NCI-H1436 treated with DMSO at 0.1 percent for 48 hours (cell line): ENCODE measurements at regions not wholly inside any gene's neighbourhood (a gene's known extent, or its start where the extent isn't known, plus 50 kb on each side); places are given as distances from the start of the nearest gene placed in this dataset.

Source experiments
- DNase-seq: peaks from one replicate; lab custom pipeline; 2025; lab: John Stamatoyannopoulos, UW

- DNase-seq: no peak
Observed at GRCh38 chr12:115215544-115215943, 531.6 kb upstream of the TBX3 start.

DNA sequence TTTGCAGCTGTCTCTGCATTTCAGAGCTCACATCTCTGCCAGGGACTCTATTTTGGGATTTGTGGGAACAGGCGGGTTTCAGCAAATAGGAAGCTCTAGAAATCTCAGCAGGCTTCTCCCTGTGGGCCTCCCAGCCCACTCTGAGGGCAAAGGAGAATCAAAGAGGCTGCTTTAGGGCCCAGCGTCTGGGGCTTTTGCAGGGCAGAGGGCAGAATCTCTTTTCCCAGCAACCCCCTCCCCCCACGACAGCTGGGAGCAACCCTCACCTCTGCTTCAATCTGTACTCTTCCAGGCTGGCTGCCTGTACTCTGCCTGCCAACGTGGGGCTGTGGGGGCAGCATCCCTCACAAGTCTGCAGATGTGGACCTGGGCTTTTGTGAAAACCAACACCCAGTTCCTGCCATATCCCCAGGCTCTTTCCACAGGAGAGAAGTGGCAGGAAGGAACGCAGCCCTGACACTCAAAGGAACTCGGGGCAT lies 529.6 kb upstream of the TBX3 start:
- DNase-seq: no peak

GRCh38 chr12:115213118-115213517 lies 529.1 kb upstream of the TBX3 start:
- no peak for DNase-seq

DNA sequence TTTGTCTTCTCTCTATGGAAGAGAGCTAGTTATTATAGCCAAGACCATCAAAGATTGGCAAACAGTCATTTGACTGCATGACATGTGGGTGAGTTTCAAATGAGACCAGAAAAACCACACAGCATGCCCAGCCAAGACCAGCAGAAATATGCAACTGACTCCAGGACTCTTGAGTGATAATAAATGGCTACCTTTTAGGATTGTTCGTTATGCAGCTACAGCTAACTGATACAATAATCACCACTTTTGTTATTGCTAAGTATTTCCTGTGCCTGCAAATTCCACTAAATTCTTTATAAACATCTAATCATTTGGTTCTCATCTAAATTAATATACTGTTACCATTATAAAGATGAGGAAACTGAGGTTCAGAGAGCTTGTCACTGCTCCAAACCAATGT lies 528.4 kb upstream of the TBX3 start:
- DNase-seq: no peak

DNA sequence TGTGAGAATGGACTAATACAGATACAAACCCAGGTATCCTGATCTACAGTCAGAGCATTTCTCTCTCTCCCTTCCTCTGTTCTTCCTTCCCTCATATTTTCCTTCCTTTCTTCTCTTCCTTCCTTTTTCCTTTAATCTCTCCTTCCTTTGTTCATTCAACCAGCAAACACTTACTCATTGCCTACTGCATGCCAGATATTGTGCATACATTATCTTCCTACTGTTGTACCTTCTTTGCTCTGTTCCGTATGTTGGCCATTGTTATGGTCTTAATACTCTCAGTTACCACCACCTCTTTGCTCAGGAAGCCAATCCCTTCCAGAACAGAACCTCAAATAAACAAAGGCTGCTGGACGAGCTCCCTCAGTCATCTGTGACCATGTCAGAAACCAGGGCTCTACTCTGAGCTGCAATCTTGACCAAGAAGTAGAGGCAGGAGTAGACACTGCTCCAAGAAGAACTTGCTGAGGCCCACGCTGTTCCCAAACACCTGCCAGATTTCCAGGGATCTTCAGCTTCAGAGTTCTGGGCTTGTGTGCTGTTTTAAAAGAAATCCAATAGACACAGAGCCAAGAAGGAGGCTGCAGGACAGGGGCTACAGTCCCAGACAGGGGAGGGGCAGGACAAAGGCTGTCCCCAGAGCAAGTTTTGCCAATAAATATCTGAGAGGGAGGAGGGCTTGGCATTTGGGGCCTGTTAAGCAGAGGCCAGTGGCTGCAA lies 526.7 kb upstream of the TBX3 start:
- no peak for DNase-seq

- no peak for DNase-seq
Observed at GRCh38 chr12:115209230-115209629, 525.3 kb upstream of the TBX3 start.

GRCh38 chr12:115208098-115208497 lies 524.1 kb upstream of the TBX3 start:
- no peak for DNase-seq

- DNase-seq: no peak
Observed at GRCh38 chr12:115207216-115207915, 523.4 kb upstream of the TBX3 start.

DNA sequence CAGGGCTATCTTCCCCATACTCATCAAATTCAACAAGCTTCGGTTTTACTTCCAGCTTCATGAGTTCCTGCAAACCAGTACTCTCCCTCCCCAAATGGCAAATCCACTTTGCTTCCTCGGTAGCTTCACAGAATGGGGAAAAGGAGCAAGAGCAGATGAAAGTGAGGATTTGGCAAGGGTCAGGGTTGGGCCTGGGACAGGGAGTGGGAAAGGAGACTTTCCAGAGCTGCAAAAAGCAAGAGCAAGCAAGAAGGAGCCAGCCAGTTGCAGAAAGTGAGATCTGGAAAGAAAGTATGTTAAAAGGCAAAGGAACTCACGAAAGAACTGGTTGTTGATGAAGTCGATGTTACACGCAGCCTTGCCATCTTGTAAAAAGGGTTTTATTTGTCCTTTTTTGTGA lies 522.8 kb upstream of the TBX3 start:
- no peak for DNase-seq

- no peak for DNase-seq
Observed at GRCh38 chr12:115205755-115206308, 521.9 kb upstream of the TBX3 start.

DNA sequence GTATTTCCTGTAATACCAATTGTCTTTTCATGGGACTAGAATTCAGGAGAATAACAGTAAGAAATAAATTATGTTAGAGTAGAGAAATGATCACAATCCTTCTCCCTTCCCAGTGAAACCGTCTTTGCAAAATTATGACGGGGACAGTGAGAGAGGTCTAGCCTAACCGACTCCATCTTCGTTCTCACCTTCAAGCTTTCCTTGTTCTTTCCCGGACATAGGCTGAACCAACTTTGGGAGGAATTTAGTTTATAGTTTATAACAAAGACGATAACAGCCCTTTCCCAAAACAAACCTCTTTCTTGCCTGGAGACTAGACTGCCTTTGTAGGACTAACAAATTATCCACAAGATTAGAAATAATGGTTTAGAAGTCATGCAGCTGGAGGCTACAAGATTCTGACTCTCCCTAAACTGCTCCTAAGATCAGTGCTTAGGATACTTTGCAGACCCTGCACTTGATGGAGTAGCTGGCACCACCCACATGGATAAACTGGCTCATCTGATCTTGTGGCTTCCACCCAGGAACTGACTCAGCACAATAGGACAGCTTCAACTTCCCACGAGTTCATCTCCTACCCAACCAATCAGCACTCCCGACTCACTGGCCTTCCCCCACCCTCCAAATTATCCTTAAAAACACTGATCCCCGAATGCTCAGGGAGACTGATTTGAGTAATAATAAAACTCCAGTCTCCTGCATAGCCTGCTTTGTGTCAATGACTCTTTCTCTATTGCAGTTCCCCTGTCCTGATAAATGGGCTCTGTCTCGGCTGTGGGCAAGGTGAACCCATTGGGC lies 521.2 kb upstream of the TBX3 start:
- DNase-seq: no peak

DNA sequence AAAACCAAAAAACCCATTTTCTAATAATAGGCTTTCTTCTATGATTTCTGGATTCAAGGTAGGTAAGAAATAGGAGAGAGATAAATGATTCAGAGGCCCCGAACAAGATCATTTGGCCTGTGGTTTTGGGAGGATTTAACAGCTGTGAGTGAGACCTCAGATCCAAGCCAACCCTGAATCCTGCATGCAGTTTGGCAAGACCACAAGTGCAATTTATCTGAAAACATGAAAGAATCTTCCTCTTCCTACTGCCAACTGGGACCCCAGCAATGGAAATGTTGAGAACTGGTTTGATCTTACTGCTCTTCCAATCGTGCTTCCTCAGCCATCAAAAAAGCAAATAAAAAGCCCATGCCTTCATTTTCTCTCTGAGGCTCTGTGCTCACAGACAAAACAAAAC lies 519.7 kb upstream of the TBX3 start:
- DNase-seq: no peak

DNA sequence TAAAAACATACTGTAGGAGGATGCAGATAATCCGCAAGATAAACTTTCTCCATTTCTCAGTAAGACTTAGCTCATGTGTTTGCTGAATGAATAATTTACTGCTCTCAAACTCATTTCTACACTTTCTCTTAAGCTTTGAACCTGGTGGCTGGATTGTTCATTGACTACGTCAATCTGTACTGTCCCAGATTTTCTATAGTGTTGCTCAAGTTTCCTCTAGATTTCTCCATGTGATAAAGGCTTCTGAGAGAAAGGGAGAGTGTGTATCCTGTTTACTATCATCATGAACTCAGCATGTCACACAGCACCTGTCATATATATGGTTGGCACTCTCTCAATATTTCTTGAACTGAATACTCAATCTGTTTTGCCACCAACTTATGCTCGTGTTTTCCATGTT lies 518.0 kb upstream of the TBX3 start:
- no peak for DNase-seq

GRCh38 chr12:115199831-115200230 lies 515.9 kb upstream of the TBX3 start:
- DNase-seq: no peak

- DNase-seq: no peak
Observed at GRCh38 chr12:115194857-115195256, 510.9 kb upstream of the TBX3 start.

DNA sequence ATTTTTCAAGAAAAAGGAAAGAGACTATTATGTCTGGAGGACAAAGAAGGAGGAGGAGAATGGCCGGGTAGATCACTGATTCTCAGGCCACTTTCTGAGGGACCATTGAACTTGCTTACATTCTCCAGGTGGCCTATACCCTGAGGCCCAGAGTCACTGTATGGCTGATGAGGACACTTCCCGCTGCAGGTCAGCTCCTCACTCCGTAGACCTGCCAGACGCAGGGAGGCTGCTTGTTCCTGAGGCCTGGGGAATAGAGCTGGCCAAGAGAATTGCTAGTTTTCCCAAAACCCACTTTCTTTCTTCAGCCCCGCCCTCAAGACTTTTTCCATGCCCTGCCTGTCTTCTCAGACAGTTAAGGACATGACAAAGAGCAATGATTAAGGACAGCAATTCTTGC lies 510.5 kb upstream of the TBX3 start:
- no peak for DNase-seq

DNA sequence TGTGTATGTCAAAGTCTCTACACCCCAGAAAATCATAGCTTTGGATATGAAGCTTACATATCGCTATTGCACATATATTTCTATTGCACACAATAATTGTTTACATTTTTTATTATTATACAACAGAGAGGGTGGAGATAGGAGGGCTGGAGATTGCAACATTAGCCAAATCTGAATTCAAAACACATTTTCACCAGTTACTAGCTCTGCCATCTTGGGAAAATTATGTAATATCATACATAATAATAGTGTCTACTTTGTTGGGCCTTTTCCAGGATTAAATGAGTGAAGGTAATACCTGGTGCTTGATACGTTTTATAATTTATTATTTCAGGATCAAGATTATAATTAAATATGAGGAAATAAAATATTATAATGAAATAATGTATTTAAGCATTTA lies 507.4 kb upstream of the TBX3 start:
- DNase-seq: no peak

- DNase-seq: no peak
Observed at GRCh38 chr12:115190010-115190770, 506.2 kb upstream of the TBX3 start.

GRCh38 chr12:115185506-115185905 lies 501.5 kb upstream of the TBX3 start:
- DNase-seq: no peak

- DNase-seq: no peak
Observed at GRCh38 chr12:115183752-115184151, 499.8 kb upstream of the TBX3 start.

DNA sequence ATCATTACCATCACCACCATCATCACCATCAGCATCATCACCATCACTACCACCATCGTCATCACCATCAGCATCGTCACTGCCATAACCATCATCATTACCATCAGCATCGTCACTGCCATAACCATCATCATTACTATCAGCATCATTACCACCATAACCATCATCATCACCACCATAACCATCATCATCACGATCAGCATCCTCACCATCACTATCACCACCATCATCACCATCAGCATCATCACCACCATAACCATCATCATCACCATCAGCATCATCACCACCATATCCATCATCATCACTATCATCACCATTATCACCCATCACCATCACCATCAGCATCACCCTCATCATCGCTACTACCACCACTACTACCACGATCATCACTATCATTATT lies 493.9 kb upstream of the TBX3 start:
- no peak for DNase-seq
